ENCODE measurements at regions not wholly inside any gene's neighbourhood (a gene's known extent, or its start where the extent isn't known, plus 50 kb on each side); places are given as distances from the start of the nearest gene placed in this dataset.

- Histone ChIP-seq H3K27me3 (replicated peaks in 1 of 2; ENCODE audit: control insufficient read depth in 2 of 2, insufficient read depth in 2 of 2, low read length in 1 of 2) (no peaks in the 10 kb centered on the region), H4K20me1 (ENCODE audit: control insufficient read depth, insufficient read depth) (no peaks in the 10 kb centered on the region), H3K4me2 (ENCODE audit: control insufficient read depth, insufficient read depth) (no peak overlapping the region), H3K9me3 (replicated peaks; ENCODE audit: control insufficient read depth, insufficient read depth, low read length) (no peaks in the 10 kb centered on the region), H3K9ac (ENCODE audit: control insufficient read depth, insufficient read depth, low read length) (no peak overlapping the region), H3K36me3 (ENCODE audit: control insufficient read depth in 2 of 2, insufficient read depth in 2 of 2, low read length in 1 of 2) (no peaks in the 10 kb centered on the region), H2AFZ (ENCODE audit: control insufficient read depth, low read depth, low read length) (no peak overlapping the region), H3K79me2 (ENCODE audit: control insufficient read depth, insufficient read depth, low read length) (no peaks in the 10 kb centered on the region), H3K4me3 (no peak overlapping the region), H3K27ac (ENCODE audit: control insufficient read depth, insufficient read depth) (no peak overlapping the region), H3K4me1 (ENCODE audit: control insufficient read depth, insufficient read depth, low read length) (no peaks in the 10 kb centered on the region)
- ATAC-seq (no peak), FAIRE-seq (no peak), DNase-seq (ENCODE audit: low read depth, low spot score) (no peak)
- POLR2A ChIA-PET: no interaction called here
- TF ChIP-seq ZNF592 (IDR thresholded peaks at IDR 0.05) (no peak), TBL1XR1 (IDR thresholded peaks at IDR 0.05; ENCODE audit: low read depth, low read length) (no peak), NFYB (IDR thresholded peaks at IDR 0.05; ENCODE audit: insufficient read depth, low read depth, low read length) (no peak), SPI1 (IDR thresholded peaks at IDR 0.05; ENCODE audit: borderline replicate concordance, insufficient read depth, low read depth, low read length) (no peak), ZZZ3 (IDR thresholded peaks at IDR 0.05; ENCODE audit: control insufficient read depth, insufficient read length, low read depth) (no peak), NFXL1 (IDR thresholded peaks at IDR 0.05; ENCODE audit: borderline replicate concordance) (no peak), KDM1A (IDR thresholded peaks at IDR 0.05; ENCODE audit: borderline replicate concordance) (no peak), TCF7 (IDR thresholded peaks at IDR 0.05; ENCODE audit: borderline replicate concordance) (no peak), BACH1 (IDR thresholded peaks at IDR 0.05; ENCODE audit: borderline replicate concordance) (no peak), YBX1 (IDR thresholded peaks at IDR 0.05) (no peak), HDAC2 (IDR thresholded peaks at IDR 0.05) (no peak), SKIL (IDR thresholded peaks at IDR 0.05; ENCODE audit: low read depth, poor library complexity, severe bottlenecking) (no peak), CHD2 (IDR thresholded peaks at IDR 0.05; ENCODE audit: borderline replicate concordance, low read depth, low read length) (no peak), BCLAF1 (IDR thresholded peaks at IDR 0.05) (no peak), MTA3 (IDR thresholded peaks at IDR 0.05; ENCODE audit: borderline replicate concordance, low read length) (no peak), ESRRA (IDR thresholded peaks at IDR 0.05; ENCODE audit: low read length) (no peak), HDGF (IDR thresholded peaks at IDR 0.05) (no peak), DPF2 (IDR thresholded peaks at IDR 0.05) (no peak), SIN3A (IDR thresholded peaks at IDR 0.05; ENCODE audit: low read depth, low read length) (no peak), IKZF1 (conservative IDR thresholded peaks at IDR 0.05) (no peak)
- in situ Hi-C loops (cut with MboI) (no loop called here), intact Hi-C loops (cut with micrococcal nuclease; ENCODE audit: unreplicated experiment) (no loop called here)
- RAD21 ChIA-PET (ENCODE audit: unreplicated experiment): no interaction called here
- SMC1A ChIA-PET (ENCODE audit: uncharacterized antibody, unreplicated experiment): no interaction called here
- WGBS (ENCODE audit: insufficient coverage, insufficient replicate concordance, low lambda C conversion rate, missing lambda C conversion rate): 20% methylated on average over 2 of the region's 2 CpGs
- BruUV-seq (replicated peaks): no TSS peak
- CTCF ChIA-PET: no interaction called here
These were observed 480.5 kb upstream of the RAG2 start for GRCh38 chr11:37078521-37078920.

Measured in GM12878 (cell line).